GM18873 (cell line): ENCODE measurements at regions not wholly inside any gene's neighbourhood (a gene's known extent, or its start where the extent isn't known, plus 50 kb on each side); places are given as distances from the start of the nearest gene placed in this dataset.
A peak's percentile ranks its signal among the peaks of the same experiment; 100 is the strongest.

Experiments used
- ATAC-seq: cut with Tn5 transposase; IDR thresholded peaks from one replicate; pipeline ENCODE4 v1.9.1; 2021; ENCODE audit warnings: mild to moderate bottlenecking, moderate library complexity, moderate number of reproducible peaks; ENCODE audit not compliant: unreplicated experiment, low FRiP score

DNA sequence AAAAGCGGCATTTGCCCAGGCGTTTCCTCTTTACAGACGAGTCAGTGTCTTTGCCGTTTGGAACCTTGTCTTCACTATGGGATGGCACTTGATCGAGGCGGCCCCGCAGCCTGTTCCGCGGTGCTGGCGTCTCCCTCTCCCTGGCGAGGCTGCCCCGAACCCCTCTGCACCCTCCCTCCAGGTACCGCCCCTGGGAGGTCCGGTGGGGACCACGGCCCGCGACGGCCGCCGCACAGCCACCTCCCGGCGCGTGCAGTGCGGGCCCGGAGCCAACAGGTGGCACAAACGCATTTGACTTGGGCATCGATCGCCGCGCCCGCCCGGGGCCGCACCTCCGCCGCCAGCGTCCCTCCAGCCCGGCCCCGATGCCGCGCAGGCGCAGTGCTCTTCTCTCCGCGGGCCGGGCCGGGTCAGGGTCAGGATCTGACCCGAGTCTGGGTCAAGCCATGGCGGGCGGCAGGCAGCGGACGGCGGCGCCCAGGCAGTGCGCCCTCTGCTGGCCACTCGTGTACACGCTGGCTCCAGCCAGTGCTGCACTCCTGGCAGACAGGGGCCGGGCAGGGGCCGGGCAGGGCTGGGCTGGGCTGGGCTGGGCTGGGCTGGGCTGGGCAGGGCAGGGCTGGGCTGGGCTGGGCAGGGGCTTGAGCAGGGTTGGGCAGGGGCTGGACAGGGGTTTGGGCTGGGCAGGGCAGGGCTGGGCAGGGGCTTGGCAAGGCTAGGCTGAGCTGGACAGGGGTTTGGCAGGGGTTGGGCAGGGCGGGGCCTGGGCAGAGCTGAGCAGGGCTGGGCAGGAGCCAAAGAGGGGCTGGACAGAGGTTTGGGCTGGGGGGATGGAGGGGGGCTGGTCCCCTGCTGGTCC, 155.8 kb upstream of the IRX4 start:
- ATAC-seq = peak; percentile 84

DNA sequence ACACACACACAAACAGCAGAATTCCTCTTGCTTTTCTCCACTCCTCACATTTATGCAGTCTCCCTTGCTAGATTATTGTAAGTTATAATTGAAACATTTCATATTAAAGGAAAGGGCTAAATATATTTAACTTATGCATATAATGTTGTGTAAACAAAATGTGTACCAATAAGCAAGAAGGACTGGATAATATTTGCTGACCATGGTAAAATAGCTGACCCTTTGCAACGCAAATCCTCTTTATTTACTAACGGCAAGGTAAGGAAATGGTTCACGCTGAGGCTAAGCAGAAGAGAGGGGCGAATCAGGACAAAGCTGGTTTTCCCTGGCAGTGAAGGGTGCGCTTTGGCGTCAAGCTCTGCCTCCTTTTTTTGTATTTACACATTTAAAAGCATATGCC, 154.2 kb upstream of the IRX4 start:
- no peak for ATAC-seq

DNA sequence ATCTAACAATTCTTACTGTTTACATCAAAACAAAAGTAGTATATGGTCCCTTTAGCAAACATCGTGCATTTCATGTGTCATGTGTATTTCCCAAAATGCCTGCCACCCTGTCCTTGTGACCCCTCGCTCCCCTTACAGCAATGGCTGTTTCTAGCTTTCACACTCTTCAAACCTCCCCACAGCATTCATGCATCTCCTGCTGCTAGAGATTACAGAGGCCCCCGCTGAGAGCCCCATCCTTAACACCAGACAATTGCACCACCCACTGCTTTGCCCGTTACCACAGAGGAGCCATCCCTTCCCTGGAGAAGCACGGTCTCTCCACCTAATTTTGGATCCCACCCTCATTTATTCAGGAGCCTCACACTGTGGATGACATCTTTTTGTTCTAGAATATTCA, 149.7 kb upstream of the IRX4 start:
- ATAC-seq = no peak

DNA sequence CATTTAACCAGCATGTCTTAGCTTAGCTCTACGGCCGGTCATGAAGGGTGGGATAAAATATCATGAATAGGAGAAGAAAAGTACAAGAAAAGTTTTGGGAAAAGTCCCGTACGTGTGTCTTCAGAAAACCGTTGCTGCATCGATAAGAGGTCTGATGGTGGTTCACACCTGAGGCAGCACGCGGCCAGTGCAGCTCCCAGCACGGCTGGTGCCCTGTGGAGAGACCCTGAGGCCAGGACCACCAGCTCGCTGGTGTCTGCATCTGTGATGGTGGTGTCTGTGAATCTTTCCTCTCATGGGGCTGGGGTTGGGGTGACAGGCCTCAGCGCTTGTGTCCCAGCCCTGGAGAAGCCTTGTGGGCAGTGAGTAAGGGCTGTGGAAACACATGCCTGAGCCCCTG, 148.9 kb upstream of the IRX4 start:
- no peak for ATAC-seq

DNA sequence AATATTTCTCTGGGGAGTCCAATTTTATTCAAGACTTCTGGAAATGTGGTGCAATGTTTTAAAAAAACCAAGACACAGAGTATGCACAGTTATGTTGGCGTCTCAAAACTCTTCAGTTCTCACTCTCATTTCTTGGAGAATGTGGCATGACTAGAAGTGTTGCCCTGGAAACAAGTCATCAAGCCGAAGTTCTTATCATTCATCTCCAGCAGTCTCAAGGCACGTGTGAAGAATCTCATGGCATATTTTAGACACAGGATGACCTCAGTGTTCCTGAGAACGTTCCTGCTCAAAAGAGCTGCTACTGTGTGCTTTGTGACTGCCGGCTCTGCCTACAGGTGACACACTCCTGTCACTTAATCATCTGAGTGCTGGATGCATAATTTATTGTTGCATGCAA, 147.4 kb upstream of the IRX4 start:
- no peak for ATAC-seq

DNA sequence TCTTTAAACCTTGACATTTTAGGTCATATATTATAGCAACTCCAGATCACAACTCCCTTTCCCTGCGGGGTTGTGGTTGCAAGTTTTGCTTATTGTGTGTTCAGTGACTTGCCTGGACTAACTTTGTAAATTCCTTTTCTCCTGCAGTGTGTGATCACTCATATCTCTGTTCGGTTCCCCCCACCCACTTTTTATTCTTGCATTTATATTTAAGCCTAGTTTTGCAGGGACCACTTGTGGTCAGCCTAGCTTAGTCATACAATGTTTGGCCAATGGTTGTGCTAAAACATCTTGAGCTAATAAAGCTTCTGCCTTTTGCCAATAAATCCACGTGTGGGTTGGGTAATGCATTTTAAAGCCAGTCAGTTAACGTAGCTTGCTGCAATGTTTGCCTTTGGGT, 146.5 kb upstream of the IRX4 start:
- ATAC-seq = no peak

DNA sequence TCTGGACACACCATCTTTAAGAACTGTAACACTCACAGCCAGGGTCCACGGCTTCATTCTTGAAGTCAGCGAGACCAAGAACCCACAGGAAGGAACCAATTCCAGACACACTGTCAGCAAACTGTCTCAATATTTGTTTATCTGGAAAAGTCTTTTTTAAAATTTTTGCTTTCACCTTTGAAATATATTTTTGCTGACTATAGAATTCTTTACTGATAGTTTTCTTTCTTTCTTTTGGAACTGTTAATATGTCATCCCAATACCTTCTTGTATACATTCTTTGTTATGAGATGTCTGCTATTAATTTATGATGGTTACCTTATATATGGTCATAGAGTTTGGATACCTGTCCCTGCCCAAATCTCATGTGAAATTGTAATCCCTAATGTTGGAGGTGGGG, 145.1 kb upstream of the IRX4 start:
- ATAC-seq = no peak

DNA sequence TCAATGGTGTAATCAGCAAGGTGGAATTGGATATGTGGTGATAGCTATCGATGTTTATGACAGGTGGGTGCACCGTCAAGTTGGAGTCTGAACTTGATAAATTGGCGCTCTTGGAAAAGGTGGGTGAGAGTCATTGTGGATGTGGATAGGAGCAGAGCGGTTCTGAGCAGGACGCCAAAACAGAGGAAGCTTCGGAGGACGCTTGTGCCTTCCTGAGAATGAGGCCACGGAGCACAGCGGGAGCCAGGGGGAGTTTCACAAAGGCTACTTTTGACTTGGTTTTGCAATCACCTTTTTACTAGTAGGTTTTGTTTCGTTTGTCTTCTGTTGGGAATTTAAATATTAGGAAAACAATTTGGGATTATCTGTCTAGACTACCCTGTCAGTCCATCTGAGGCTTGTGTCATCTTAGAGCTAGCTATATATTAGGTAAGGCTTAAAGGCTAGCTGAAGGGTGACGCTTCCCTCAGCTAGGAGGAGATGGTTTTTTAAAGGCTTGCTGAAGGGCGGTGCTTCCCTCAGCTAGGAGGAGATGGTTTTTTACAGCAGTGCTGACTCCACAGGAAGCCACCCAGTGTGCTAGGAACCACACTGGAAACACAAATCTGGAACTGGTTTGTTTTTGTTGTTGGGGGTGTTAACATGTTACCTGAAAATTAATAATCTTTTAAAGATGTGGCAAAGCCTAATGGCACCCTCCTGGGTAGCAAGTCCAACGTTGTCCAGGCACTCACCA, 142.4 kb upstream of the IRX4 start:
- ATAC-seq = no peak

DNA sequence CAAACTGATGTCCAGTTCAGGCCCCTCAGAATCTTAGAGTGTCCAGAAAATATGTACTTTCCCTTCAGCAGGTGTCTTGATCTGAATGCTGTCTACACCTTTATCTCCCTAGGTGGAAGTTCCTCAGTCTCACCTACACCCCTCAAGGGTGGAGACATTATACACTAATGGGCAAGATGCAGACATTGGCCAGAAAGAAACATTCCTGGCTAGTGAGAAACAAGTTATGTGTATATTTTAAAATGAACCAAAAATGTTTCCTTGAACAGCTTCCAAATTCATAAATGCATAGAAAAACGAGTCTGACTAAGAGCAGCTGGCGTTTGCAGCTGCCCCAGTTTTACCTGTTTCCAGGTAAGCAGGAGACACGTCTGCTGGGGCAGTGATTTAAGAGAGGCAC, 140.5 kb upstream of the IRX4 start:
- no peak for ATAC-seq

DNA sequence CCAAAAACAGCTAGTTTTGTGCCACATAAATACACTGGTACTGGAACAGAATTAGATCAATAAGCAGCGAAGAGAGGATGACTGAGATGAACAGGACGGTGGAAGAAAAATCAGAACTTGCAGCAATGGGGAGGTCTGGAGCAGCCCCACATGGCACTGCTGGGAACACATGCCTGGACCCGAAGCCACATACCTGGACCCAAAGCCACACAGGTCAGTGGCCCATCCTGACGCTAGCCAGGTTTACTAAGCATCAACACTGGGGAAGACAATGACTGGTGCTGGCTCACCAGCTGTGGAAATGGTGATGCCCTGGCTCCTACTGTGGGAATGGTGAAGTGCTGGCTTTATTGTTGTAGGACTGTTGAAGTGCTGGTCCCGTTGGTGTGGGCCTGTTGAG, 139.7 kb upstream of the IRX4 start:
- no peak for ATAC-seq

DNA sequence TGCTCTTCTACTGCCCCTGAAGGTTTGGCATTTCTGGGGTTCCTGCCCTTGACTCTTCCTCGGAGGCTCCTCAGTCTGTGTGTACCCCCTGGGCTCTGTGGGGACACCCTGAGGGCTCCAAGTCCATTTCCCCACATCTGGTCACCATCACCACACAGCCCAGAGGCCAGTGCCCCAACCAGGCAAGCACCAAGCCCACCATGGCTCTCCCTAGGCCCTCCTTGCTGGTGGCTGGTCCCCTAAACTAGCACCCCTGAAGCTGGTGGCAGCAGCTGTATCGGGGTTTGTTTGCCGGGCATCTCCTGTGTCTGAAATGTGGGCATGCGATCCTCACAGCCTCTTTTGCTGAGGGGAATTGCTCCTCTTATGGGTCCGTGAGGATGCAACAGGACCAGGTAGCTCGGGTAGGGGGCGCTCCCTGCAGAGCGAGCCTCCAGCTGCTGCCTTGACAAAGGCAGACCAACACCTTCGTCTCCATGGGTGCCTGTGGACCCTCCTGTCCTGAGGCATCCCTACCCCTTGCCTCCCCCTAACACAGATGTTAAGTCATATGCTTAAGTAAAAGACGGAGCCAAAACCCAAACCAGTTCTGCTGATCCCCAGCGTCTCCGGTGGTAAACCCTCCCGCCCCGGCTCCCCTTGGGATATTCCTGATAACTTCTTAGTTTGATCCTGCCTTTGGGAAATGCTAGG, 138.9 kb upstream of the IRX4 start:
- ATAC-seq = no peak

DNA sequence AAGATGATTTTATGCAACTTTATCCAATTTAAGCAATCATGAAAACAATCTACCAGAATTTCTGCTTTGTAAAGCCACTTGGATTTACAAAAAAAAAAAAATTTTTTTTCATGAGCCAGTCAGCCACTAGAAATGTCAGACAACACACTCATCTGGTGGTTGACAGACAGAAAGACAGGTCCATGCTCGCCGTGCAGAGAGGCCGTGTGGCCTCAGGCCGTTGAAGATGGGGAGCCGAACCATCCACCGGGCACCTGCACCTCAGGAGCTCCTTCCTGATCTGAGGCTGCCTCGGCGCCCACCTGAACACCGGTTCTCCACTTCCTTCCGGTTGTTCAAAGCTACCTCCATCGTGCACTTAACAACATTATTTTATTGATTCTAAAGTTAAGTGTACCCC, 138.0 kb upstream of the IRX4 start:
- ATAC-seq = no peak

DNA sequence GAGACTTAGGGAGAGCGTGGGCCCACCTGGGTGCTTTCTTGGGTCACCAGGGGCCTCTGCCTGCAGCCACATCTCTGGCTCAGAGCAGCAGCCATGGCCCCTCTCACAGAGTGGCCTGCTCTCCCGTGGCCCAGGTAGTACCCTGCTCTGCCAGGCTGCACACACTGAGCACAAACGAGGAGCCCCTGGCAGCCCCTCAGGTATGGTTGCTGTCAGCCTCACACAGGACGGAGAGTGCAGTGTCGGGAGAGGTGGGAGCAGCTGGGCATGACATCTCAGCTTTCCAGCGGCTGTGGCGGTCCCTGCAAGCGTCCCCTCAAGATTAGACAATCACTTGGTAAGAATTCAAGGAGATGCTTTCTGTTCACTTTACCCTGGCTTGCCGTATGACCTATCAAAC, 137.0 kb upstream of the IRX4 start:
- ATAC-seq = no peak

DNA sequence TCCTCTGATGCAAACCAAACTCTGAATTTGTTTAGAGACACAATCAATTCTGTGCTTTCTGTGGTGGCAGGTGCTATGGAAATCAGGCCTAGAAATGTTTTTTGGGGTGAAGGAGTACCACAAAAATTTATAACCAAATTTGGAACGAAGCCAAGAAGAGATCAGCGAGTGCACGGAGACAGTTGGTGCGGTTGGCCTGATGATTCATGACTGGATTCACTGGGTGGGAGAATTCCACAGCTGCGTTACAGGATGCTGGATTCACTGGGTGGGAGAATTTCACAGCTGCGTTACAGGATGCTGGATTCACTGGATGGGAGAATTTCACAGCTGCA, 135.6 kb upstream of the IRX4 start:
- ATAC-seq = no peak

DNA sequence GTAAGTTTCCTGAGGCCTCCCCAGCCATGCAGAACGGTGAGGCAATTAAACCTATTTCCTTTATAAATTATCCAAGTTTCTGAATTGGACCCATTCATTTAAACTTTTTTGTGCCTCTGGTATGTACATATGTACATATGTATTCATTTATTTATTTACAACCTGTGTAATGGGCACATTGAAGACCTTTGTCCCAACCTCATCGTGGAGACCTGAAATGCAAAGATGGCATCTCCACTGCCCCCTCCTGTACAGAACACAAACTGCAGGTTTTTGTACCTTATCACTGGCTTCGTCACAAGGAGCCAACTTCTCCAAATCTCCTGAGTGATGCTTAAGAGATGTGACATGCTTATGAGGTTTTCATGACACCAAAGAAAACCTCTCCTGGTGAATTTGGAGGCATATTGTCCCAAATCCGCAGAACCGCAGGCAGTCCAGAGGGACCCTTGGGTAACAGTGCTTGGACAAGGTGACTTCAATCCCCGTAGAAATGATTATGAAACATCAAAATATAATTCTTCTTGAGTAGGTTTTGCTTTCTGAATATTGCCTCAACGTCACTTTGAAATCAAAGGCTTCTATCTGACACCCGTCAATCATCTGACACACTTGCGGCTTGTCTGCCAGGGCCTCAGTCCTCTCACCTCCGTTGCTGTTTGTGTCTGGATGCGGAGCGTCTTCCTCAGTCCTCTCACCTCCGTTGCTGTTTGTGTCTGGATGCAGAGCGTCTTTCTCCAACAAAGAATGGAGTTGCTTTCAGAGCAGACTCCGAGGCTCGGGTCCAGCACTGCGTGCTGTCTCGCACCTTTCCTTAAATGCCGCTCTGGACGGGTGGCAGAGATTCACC, 135.0 kb upstream of the IRX4 start:
- ATAC-seq = no peak

DNA sequence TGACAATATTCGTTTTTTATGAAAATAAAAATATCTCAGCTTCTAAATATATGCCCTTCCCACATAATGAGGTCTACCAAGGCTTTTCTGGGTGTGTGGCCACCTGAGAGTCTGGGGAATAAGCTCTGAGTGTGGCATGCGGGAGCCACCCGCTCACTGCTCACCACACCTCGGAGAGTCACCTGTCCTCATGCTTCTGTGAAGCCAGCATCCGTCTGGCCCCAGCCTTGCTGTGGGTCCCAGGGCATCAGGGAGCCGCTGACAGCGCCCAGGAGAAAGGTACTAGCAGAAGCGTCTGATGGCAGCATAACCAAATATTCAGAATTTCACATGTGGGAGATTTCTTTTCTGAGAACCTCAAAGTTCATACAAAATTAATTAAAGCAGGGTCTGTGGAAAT, 133.2 kb upstream of the IRX4 start:
- no peak for ATAC-seq

DNA sequence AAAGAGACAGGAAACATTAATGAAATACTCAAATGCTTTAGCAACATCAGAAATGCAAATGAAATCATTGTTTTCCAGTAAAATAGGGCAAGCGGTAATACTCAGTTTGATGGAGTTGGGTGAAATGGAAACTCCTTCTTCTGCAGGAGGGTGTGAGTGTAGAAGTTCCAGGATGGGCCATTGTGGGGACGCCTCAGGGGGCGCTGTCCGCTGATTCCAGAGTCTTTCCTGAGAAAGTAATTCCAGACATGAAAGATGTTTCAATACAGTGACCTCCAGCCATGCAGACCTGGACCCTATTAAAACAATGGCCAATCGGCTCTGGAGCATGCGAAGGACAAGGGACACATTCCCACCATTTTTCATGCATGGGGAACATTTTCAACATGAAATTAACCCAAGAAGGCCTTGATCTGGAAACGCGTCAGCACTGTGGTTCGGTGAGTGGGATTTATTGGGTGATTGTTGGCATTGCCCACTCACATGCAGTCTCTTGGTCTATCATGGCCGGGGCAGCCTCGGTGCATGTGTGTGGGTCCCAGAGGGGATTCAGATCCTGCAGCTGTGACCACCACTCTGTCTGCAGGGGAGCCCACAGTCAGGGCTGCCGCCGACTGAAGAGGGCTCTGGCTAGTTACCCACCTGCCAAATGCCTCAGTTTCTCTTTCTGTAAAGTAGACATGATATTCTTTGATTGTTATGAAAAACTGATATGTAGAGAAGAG, 132.6 kb upstream of the IRX4 start:
- no peak for ATAC-seq

DNA sequence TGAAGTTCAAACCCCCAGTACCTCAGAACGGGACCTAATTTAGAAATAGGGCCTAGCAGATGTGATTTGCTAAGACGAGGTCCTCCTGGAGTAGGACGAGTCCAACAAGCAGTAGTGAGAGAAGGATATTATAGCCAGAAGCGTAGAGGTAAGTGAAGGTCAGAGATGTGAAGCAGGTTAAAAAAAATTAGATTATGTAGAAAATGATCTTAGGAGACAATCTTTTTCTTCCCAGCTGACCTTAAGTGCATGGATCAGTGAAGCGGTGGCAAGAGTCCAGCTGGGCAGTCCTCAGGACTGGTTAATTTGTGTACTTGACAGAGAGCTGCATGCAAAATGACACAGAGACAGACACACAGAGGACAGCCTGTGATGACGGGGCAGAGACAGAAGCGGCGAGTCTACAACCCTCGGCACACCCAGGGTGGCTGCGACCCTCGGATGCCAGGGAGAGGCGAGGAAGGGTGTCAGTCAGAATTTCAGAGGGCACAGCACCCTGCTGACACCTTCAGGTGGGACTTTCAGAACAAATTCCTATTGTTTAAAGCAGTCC, 131.4 kb upstream of the IRX4 start:
- no peak for ATAC-seq

DNA sequence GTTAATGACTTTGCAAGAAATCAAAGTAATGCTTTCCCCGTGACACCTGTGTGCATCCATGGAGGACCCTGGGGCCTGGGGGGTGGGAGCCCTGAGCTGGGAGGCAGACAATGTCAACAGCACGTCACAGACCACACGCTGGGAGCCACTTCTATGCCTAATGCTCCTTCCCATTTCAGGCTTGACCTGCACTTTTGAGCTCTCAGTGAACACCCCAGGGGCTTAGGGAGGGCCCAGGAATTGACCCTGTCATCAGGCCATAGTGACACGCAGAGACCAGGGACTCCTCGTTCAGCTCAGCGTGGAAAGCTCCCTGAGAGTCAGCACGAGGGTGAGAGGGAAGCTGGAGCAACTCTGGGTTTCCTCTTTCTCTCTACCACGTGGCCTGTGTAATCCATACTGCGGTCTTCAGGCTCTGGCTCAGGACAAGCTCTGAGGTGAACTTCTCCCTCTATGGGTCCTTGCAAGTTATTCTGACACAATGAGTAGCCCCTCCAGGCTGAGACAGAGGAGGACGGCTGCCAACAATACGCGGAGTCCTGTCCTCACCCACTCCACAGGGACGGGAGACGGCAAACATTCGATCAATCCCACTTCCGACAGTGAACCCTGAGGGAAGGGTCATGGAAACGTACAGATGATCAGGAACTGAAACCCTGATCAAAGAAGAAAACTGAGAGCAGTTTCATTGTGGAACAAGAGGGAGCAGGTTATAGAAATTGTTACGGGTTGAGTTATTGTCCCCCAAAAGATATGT, 130.8 kb upstream of the IRX4 start:
- ATAC-seq = no peak
